Activated CD8-positive, alpha-beta memory T cell treated with anti-CD3 and anti-CD28 coated beads for 1 hour (primary cell): ENCODE measurements at regions not wholly inside any gene's neighbourhood (a gene's known extent, or its start where the extent isn't known, plus 50 kb on each side); places are given as distances from the start of the nearest gene placed in this dataset.

ENCODE experiments used
- DNase-seq, 2 donors: peaks; one replicate each; pipeline ENCODE4 v3.0.0-alpha.2; 2020; ENCODE audit warnings: low read depth in 1 of 2; ENCODE audit errors: extremely low read depth in 1 of 2

DNA sequence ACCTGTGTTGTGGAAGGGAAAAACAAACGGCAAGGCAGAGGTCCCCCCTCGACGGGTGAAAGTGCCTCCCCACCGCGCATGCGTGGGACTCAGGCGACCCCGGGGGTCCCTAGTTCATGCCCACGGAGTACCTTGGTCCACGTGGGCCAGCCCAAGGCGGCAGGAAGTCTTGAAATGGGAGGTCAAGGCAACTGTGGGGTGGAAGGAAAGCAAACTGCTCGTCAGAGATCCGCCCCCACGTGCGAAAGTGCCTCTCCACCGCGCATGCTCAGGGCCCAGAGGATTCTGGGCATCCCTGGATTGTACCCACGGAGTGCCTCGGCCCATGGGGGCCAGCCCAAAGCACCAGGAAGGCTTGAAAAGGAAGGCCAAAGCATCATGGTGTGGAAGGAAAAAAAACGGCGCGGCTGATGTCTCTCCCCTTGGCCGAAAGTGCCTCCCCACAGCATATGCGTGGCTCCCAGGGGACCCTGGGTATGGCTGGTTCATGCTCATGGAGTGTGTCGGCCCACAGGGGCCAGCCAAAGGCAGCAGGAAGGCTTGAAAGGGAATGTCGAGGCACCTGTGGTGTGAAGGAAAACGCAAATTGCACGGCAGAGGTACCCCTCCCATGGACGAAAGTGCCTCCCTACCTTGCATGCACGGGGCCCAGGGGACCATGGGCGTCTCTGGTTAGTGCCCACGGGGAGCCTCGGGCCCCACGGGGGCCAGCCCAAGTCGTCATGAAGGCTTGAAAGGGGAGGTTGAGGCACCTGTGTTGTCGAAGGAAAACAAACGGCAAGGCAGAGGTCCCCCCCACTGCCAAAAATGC lies 369.7 kb downstream of the ALG10 start:
- no peak for DNase-seq

DNA sequence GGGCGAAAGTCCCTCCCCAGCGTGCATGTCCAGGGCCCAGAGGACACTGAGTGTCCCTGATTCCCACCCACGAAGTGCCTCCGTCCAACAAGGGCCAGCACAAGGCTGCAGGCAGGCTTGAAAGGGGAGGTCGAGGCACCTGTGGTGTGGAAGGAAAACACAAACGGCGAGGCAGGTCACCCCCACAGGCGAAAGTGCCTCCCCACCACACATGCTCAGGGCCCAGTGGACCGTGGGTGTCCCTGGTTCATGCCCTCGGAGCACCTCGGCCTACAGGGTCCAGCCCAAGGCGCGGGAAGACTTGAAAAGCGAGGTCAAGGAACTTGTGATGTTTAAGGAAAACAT lies 370.4 kb downstream of the ALG10 start:
- DNase-seq: no peak

DNA sequence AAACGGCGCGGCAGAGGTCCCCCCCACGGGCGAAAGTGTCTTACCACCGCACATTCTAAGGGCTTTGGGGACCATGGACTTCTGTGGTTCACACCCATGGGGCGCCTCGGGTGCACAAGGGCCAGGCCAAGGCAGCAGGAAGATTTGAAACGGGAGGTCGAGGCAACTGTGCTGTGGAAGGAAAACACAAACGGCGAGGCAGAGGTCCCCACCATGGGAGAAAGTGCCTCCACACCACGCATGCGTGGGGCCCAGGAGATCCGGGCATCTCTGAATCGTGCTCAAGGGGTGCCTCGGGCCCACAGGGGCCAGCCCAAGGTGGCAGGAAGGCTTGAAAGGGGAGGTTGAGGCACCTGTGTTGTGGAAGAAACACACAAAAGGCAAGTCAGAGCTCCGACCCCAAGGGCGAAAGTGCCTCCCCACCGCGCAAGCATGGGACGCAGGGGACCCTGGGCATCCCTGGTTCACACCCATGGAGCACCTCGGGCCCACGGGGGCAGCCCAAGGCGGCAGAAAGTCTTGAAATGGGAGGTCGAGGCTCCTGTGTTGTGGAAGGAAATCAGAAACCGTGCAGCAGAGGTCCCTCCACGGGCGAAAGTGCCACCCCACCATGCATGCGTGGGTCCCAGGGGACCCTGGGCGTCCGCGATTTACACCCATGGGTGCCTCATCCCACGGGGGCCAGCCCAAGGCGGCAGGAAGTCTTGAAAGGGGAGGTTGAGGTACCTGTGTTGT lies 371.0 kb downstream of the ALG10 start:
- no peak for DNase-seq

DNA sequence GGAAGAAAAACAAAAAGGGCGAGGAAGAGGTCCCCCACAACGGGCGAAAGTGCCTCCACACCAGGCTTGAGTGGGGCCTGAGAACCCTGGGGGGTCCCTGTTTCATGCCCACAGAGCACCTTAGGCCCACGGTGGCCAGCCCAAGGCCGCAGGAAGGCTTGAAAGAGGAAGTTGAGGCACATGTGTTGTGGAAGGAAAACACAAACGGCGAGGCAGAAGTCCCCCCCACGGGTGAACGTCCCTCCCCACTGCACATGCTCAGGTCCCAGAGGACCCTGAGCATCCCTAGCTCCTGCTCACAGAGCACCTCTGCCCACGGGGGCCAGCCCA lies 371.5 kb downstream of the ALG10 start:
- DNase-seq: no peak

DNA sequence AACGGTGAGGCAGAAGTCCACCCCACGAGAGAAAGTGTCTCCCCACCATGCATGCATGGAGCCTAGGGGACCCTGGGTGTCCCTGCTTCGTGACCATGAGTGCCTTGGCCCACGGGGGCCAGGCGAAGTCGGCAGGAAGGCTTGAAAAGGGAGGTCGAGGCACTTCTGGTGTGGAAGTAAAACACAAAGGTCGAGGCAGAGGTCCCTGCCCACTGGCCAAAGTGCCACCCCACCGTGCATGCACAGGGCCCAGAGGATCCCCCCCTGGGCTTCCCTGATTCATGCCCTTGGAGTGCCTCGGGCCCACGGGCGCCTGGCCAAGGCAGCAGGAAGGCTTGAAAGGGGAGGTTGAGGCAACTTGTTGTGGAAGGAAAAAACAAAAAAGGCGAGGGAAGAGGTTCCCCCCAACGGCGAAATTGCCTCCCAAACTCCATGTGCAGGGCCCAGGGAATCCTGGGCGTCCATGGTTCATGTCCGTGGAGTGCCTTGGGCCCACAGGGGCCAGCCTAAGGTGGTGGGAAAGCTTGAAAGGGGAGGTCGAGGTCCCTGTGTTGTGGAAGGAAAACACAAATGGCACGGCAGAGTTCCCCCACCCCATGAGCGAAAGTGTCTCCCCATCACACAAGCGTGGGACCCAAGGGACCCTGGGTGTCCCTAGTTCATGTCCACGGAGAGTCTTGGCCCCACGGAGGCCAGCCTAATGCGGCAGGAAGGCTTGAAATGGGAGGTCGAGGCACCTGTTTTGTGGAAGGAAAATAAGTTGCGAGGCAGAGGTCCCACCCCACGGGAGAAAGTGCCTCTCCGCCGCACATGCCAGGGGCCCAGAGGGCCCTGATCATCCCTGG lies 372.1 kb downstream of the ALG10 start:
- DNase-seq: no peak

DNA sequence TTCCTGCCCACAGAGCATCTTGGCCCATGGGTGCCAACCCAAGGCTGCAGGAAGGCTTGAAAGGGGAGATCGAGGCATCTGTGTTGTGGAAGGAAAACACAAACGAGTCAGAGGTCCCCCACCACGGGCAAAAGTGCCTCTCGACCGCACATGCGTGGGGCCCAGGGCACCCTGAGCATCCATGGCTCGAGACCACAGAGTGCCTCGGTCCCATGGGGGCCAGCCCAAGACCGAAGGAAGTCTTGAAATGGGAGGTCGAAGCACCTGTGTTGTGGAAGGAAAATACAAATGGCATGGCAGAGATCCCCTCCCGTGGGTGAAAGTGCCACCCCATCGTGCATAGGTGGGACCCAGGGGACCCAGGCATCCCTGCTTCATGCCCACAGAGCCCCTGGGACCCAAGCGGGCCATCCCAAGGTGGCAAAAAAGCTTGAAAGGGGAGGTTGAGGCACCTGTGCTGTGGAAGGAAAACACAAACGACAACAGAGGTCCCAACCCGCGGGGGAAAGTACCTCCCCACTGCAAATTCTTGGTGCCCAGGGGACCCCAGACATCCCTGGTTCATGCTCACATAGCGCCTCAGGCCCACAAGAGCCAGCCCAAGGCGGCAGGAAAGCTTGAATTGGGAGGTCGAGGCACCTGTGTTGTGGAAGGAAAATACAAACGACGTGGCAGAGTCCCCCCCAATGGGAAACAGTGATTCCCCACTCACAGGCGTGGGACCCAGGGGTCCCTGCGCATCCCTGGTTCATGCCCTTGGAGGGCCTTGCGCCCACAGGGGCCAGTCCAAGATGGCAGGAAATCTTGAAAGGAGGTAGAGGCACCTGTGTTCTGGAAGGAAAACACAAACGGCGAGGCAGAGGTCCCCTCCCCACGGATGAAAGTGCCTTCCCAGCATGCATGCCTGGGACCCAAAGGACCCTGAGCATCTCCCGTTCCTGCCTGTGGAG lies 373.0 kb downstream of the ALG10 start:
- DNase-seq: no peak

DNA sequence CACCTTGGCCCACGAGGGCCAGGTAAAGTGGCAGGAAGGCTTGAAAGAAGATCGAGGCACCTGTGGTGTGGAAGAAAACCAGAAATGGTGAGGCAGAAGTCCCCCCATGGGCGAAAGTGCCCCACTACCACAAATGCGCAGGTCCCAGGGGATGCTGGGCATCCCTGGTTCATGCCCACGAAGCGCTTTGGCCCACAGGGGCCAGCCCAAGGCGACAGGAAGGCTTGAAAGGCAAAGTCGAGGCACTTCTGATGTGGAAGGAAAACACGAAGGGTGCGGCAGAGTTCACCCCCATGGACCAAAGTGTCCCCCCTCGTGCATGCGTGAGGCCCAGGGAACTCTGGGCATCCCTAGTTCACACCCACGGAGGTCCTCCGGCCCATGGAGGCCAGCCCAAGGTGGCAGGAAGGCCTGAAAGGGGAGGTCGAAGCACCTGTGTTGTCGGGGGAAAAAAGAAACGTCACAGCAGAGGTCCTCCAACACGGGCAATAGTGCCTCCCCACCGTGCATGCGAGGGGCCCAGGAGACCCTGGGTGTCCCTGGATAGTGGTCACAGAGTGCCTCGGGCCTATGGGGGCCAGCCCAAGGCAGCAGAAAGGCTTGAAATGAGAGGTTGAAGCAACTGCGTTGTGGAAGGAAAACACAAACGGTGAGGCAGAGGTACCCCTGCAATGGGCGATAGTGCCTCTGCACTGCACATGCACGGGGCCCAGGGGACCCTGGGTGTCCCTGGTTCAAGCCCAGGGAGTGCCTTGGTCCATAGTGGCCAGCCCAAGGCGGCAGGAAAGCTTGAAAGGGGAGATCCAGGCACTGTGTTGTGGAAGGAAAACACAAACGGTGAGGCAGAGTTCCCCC lies 373.9 kb downstream of the ALG10 start:
- DNase-seq: no peak

DNA sequence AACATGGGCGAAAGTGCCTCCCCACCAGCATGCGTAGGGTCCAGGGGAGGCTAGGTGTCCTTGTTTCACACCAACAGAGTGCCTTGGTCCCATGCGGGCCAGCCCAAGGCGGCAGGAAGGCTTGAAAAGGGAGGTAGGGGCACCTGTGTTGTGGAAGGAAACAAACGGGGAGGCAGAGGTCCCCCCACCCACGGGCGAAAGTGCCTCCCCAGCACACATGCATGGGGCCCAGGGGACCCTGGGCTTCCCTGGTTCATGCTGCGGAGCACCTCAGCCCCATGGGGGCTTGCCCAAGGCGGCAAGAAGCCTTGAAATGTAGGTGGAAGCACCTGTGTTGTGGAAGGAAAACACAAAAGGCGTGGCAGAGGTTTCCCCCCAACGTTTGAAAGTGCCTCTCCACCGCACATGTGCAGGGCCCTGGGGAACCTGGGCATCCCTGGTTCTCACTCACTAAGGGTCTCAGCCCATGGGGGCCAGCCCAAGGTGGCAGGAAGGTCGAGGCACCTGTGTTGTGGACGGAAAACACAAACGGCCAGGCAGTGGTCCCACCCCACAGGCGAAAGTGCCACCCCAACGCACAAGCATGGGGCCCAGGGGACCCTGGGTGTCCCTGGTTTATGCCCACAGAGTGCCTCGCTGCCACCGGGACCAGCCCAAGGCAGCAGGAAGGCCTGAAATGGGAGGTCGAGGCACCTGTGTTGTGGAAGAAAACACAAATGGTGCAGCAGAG lies 374.7 kb downstream of the ALG10 start:
- DNase-seq: no peak

DNA sequence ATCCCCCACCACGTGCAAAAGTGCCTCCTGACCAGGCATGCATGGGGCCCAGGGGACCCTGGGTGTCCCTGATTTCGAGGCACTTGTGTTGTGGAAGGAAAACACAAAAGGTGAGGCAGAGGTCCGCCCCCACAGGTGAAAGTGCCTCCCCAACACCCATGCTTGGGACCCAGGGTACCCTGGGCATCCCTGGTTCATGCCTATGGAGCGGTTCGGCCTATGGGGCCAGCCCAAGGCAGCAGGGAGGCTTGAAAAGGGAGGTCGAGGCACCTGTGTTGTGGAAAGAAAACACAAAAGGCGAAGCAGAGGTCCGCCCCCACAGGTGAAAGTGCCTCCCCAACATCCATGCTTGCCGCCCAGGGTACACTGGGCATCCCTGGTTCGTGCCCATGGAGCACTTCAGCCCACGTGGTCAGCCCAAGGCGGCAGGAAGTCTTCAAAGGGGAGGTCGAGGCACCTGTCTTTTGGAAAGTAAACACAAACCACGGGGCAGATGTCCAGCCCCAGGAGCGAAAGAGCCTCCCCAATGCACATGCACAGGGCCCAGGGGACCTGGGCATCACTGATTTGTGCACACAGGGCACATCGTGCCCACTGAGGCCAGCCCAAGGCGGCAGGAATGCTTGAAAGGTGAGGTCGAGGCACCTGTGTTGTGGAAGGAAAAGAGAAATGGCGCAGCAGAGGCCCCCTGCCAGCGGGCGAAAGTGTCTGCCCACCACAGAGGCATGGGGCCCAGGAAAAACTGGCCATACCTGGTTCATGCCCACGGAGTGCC lies 375.5 kb downstream of the ALG10 start:
- no peak for DNase-seq

DNA sequence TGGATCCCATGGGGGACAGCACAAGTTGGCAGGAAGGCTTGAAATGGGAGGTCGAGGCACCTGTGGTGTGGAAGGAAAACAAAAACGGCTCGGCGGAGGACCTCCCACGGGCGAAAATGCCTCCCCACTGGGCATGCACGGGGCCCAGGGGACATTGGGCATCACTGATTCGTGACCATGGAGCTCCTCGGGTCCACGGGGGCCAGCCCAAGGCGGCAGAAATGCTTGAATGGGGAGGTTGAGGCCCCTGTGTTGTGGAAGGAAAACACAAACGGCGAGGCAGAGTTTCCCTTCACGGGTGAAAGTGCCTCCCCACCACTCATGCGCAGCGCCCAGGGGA lies 376.0 kb downstream of the ALG10 start:
- DNase-seq: no peak

DNA sequence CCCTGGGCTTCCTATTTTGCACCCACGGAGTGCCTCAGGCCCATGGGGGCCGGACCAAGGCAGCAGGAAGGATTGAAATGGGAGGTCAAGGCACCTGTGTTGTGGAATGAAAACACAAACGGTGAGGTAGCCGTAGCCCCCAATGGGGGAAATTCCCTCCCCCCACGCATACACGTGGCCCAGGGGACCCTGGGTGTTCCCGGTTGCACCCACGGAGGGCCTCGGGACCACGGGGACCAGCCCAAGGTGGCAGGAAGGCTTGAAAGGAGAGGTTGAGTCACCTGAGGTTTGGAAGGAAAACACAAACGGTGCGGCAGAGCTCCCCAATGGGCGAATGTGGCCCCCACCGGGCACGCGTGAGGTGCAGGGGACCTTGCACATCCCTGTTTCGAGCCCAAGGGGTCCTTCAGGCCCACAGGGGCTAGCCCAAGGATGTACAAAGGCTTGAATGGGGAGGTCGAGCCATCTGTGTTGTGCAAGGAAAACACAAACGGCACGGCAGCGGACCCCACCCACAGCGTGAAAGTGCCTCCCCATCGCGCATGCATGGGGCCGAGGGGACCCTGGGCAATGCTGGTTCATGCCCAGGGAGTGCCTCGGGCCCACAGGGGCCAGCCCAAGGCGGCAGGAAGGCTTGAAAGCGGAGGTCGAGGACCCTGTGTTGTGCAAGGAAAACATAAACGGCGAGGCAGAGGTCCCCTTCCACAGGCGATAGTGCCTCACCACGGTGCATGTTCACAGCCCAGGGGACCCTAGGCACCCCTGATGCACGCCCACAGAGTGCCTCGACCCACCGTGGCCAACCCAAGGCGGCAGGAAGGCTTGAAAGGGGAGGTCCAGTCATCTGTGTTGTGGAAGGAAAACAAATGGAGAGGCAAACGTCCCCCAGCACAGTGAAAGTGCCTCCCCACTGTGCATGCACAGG lies 376.7 kb downstream of the ALG10 start:
- DNase-seq: no peak

DNA sequence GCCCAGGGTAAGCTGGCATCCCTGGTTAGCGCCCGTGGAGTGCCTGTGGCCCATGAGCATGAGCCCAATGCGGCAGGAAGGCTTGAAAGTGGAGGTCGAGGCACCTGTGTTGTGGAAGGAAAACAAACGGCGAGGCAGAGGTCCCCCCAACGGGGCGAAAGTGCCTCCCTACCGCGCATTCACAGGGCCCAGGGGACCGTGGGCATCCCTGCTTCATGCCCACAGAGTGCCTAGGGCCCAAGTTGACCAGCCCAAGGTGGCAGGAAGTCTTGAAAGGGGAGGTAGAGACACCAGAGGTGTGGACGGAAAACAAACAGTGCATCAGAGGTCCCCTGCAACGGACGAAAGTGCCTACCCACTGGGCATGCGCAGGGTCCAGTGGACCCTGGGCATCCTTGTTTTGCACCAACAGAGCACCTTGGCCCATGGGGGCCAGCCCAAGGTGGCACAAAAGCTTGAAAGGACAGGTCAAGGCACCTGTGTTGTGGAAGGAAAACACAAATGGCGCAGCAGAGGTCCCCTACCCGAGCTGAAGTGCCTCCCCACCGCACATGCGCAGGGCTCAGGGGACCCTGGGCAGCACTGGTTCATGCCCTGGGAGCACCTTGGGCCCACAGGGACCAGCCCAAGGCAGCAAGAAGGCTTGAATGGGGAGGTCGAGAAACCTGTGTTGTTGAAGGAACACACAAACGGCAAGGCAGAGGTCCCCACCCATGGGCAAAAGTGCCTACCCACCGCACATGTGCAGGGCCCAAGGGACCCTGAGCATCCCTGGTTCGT lies 377.5 kb downstream of the ALG10 start:
- DNase-seq: no peak

DNA sequence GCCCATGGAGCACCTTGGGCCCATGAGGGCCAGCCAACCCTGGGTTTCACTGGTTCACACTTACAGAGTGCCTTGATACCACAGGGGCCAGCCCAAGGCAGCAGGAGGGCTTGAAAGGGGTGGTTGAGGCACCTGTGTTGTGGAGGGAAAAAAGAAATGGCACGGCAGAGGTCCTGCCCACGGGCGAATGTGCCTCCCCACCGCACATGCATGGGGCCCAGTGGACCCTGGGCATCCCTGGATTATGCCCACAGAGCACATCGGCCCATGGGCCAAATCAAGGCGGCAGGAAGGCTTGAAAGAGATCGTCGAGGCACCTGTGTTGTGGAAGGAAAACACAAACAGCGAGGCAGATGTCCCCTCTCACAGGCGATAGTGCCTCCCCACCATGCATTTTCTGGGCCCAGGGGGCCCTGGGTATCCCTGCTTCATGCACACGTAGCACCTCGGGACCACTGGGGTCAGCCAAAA lies 378.1 kb downstream of the ALG10 start:
- DNase-seq: no peak

DNA sequence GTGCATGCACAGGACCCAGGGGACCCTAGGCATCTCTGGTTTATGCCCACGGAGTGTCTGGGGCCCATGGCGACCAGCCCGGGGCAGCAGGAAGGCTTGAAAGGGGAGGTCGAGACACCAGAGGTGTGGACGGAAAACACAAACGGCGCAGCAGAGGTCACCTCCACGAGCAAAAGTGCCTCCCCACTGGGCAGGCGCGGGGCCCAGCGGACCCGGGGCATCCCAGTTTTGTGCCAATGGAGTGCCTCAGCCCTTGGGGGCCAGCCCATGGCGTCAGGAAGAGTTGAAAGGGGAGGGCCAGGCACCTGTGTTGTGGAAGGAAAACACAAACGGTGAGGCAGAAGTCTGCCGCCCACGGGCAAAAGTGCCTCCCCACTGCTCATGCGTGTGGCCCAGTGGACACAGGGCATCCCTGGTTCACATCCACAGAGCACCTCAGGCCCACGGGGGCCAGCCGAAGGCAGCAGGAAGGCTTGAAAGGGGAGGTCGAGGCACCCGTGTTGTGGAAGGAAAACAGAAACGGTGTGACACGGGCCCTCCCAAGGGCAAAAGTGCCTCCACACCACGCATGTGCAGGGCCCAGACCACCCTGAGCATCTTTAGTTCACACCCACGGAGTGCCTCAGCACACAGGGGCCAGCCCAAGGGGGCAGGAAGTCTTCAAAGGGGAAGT lies 378.8 kb downstream of the ALG10 start:
- no peak for DNase-seq

DNA sequence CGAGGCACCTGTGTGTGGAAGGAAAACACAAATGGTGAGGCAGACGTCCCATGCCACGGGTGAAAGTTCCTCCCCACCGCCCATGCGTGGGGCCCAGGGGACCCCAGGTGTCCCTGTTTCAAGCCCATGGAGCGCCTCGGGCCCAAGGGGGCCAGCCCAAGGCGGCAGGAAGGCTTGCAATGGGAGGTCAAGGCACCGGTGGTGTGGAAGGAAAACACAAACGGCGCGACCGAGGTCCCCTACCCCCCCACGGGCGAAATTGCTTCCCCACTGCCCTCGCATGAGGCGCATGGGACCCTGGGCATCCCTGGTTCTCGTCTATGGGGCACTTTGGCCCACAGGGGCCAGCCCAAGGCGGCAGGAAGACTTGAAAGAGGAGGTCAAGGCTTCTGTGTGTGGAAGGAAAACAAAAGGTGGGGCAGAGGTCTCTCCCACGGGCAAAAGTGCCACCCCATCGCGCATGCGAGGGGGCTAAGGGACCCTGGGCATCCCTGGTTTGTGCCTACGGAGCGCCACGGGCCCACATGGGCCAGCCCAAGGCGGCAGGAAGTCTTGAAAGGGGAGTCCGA lies 379.4 kb downstream of the ALG10 start:
- DNase-seq: no peak
